ENCODE measurements at regions not wholly inside any gene's neighbourhood (a gene's known extent, or its start where the extent isn't known, plus 50 kb on each side); places are given as distances from the start of the nearest gene placed in this dataset.

DNA sequence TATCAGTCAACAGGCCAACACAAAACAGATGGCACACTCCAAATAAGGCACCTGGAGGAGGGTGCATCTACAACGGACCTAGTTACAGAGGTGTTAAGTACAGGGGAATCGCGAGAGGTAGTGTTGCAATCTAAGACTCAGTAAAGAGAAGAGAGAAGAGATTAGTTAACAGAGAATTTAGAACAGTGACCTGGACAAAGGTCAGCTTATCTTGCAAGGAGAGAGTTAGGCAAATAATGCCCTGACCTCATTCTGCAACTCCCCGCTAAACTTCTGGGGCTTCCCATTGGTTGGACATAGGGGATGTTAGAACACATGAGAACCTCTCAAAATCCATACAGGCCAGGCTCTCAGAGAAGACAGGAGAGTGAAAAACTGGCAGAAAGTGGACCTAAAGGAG is 289.4 kb upstream of the GK2 start:
- TF ChIP-seq FOXK2 (IDR thresholded peaks at IDR 0.05) (no peak), SP1 (IDR thresholded peaks at IDR 0.05) (no peak), SUZ12 (IDR thresholded peaks at IDR 0.05) (no peak), ZNF384 (IDR thresholded peaks at IDR 0.05) (no peak), TARDBP (IDR thresholded peaks at IDR 0.05) (no peak), FOXM1 (IDR thresholded peaks at IDR 0.05; ENCODE audit: borderline replicate concordance) (no peak), ELF4 (IDR thresholded peaks at IDR 0.05) (no peak), PKNOX1 (IDR thresholded peaks at IDR 0.05) (no peak), L3MBTL2 (conservative IDR thresholded peaks at IDR 0.05) (no peak), FOXA1 (IDR thresholded peaks at IDR 0.05) (no peak), BHLHE40 (IDR thresholded peaks at IDR 0.05; ENCODE audit: borderline replicate concordance) (no peak), ARNT (IDR thresholded peaks at IDR 0.05) (no peak), CTBP1 (IDR thresholded peaks at IDR 0.05; ENCODE audit: borderline replicate concordance) (no peak)

All from HEK293T (cell line).